Activated gamma-delta T cell treated with Interleukin-2 at 50 U/mL for 16 hours (primary cell): ENCODE measurements at regions not wholly inside any gene's neighbourhood (a gene's known extent, or its start where the extent isn't known, plus 50 kb on each side); places are given as distances from the start of the nearest gene placed in this dataset.

Experiments used
- DNase-seq: peaks from one replicate; pipeline ENCODE4 v3.0.0-alpha.2; 2020

DNA sequence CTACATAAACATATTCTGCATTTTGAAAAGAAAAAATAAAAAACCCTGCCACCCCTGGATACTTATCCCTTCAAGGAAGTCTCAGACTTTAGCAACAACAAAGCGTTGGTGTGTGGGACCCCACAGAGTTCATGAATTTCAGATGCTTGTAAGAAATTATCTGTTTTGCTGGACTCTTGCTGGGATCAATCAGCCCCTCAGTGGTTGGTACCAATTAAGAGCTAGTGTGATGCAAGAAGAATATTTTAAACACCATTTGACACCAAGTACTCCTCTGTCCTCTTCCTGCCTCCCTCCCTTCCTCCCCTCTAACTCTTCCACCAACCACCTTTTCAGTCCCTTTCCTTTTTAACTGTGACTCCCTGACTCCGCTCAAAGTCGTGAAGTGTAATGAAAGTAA is 51.5 kb downstream of the SST start:
- DNase-seq, result no peak

GRCh38 chr3:187617213-187617612 is 53.0 kb downstream of the SST start:
- DNase-seq, result no peak

- DNase-seq, result peak; percentile 49
Measured at GRCh38 chr3:187616307-187616972, 53.8 kb downstream of the SST start.

GRCh38 chr3:187615630-187616029 is 54.6 kb downstream of the SST start:
- DNase-seq, result no peak

GRCh38 chr3:187612656-187613055 is 57.5 kb downstream of the SST start:
- DNase-seq, result no peak

GRCh38 chr3:187610981-187611511 is 59.1 kb downstream of the SST start:
- no peak for DNase-seq

GRCh38 chr3:187594272-187594671 is 75.9 kb downstream of the SST start:
- no peak for DNase-seq

DNA sequence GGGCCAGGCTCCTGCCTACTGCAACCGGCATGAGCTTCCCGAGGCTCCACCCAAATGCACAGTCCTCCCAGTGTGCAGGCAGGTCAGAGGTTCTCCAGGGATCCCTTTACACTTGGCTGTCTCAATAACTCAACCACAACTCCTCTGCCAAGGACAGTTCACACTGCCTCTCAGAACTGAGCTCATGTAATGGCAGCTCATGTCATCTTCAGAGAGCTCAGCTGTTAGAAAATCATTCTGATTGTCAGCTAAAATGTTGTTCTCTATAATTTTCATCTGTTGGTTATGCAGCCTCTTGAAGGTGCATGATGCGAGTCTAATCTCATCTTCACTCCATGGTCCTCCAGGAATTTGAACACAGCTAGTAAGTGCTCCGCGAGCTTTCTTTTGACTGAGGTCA is 76.7 kb downstream of the SST start:
- no peak for DNase-seq

- no peak for DNase-seq
Measured at GRCh38 chr3:187590861-187591576, 79.2 kb downstream of the SST start.

- DNase-seq, result no peak
Measured at GRCh38 chr3:187587076-187587475, 83.1 kb downstream of the SST start.

- no peak for DNase-seq
Measured at GRCh38 chr3:187586226-187586625, 84.0 kb downstream of the SST start.

- DNase-seq, result no peak
Measured at GRCh38 chr3:187572441-187572840, 97.8 kb downstream of the SST start.

DNA sequence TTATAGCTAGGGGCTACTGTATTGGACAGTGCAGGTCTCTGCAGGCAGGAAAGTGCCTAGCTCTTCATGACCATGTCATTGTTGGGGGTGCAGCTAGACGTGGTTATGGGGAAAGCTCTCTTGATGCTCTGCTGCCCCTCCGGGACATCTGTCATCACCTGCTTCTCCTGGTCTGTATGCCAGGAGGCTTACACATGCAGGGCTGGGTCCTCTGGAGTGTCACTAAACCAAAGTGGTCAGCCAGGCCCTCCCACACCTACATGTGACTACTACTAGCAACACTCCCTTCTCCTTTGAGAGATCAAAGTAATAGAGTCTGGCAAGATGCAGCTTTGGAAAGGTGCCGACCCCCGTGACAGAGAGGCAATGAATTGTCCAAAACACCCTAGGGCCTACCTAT is 98.5 kb downstream of the SST start:
- DNase-seq, result no peak

GRCh38 chr3:187570776-187571175 is 99.4 kb downstream of the SST start:
- no peak for DNase-seq

GRCh38 chr3:187568171-187568570 is 102.0 kb downstream of the SST start:
- DNase-seq, result no peak

- DNase-seq, result no peak
Measured at GRCh38 chr3:187567661-187568121, 102.5 kb downstream of the SST start.

DNA sequence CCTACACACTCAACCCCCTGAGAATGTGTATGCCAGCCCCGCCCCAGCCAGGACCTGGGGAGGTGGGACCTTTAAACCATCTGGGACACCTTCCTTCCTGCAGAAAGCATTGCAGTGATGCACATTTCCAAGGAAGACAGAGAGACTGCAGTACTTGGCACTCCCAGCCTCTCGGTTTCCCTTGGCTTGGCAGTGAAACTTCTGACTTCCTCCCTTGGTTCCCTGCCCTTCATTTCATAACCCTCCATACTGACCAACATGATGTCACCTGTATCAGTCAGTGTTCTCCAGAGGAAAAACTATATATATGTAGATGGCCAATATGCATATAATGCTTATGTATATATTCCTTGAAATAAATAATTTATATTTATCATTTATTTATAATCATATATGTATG is 103.2 kb downstream of the SST start:
- no peak for DNase-seq

DNA sequence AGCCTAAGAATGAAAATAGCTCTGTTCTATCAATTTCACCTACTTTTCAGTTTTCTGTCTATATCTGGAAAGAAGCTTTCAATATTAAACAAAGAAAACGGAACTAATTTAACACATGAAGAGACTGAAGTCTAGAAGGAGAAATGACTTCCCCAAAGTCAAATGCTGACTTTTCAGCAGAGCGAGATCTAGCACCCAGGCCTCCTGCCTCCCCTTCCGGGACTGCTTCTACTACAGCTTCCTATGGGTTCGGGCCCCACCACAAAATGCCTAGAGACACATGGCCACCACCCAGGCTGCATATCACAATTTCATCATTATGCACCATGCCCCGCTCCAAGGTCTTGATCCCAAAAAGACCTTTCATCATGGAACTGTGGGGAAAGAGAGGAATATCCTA is 104.5 kb downstream of the SST start:
- no peak for DNase-seq

- no peak for DNase-seq
Measured at GRCh38 chr3:187558990-187559389, 111.2 kb downstream of the SST start.

DNA sequence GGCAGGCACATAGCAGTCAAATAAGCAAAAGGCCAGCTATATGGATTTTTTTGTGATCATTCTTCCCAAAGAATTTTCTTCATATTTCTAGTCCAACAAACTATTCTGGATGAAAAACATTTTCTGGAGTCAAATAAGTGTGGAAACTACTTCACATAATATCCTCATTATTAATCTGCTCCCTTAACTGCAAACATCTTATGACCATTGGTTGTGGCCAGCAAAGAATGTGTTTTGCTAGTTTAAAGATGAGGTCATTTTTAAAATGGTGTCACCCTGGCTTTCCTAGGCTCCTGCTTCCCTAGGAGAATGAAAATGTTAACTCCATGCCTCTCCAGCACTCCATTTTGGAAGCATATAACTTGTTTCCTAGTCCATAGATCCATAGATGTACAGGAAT is 118.8 kb downstream of the SST start:
- no peak for DNase-seq

GRCh38 chr3:187550446-187550845 is 119.7 kb downstream of the SST start:
- no peak for DNase-seq

DNA sequence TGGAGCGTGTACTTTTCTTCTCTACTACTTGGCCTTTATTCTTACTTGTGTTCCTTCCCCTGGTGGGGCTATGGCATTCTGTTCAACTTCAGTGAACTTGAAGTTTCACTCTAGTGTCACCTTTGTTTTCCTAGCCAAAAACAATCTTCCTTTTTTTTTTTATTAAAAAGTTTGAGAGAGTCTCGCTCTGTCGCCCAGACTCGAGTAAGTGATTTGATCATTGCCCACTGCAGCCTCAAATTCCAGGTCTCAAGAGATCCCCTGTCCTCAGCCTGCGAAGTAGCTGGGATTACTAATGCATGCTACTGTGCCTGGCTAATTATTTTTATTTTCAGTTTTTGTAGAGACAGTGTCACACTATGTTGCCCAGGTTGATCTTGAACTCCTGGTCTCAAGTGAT is 124.8 kb downstream of the SST start:
- no peak for DNase-seq

- no peak for DNase-seq
Measured at GRCh38 chr3:187544326-187544725, 125.9 kb downstream of the SST start.

GRCh38 chr3:187540847-187541246 is 129.3 kb downstream of the SST start:
- DNase-seq, result no peak

GRCh38 chr3:187536185-187536584 is 134.0 kb downstream of the SST start:
- DNase-seq, result no peak
